ENCODE measurements at regions not wholly inside any gene's neighbourhood (a gene's known extent, or its start where the extent isn't known, plus 50 kb on each side); places are given as distances from the start of the nearest gene placed in this dataset.

DNA sequence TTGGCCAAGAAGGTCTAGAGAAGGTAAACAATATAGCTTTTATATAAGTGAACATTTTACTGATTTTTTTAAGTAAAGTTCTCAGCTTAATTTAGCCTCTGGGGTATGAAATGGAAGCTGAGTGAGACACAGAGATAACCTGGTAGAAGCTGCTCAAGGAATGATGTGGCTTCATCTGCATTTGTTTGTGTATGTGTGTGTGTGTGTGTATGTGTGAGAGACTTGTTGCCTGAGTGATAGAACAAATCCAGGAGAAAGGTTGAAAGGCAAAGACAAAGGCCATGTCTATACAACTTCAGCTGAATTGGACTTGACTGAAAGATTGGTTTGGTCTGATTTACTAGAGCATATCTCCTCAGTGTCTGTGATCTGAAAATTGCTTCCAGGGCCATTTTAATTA lies 63.6 kb downstream of the PCDH7 start:
- no peak for DNase-seq

DNA sequence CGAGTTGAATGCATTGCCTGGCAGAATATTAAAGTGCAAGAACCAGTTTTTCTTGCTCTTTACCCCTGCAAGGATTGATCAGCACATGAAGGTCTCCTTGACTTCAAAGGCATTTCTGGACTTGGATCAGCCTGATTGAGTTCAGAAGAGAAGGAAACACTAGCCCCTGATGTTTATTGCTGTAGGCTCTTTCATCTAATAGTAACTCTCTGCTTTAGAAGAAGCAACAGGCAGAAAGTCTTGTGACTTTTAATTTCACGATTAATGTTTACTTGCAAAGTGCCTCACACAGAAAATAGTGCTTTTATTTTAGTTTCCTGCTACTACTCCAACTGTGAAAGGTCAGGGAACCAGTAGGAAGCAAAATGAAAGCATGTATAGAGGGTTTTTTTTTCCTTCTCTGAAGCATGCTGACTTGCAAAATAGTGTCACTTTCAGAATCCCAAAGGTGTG lies 69.1 kb downstream of the PCDH7 start:
- DNase-seq, result no peak

DNA sequence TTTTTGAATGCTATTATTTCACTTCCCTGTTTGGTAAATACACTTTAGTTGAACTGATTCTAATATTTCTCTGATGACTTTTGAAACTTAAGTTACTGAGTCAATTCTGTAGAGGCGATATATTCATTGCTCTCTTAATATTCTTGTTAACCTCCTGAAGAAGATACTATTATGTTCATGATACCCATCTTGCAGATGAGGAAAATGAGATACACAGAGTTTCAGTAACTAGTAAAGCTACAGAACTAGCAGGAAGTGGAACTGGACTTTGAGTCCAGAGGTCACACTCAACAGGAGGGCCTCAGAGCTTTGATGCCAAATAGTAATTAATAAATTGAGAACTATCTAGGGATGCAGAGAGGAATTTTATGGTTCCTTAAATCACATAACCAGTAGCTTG lies 70.0 kb downstream of the PCDH7 start:
- DNase-seq, result no peak

- no peak for DNase-seq
Measured at GRCh38 chr4:30790998-30791397, 70.8 kb downstream of the PCDH7 start.

DNA sequence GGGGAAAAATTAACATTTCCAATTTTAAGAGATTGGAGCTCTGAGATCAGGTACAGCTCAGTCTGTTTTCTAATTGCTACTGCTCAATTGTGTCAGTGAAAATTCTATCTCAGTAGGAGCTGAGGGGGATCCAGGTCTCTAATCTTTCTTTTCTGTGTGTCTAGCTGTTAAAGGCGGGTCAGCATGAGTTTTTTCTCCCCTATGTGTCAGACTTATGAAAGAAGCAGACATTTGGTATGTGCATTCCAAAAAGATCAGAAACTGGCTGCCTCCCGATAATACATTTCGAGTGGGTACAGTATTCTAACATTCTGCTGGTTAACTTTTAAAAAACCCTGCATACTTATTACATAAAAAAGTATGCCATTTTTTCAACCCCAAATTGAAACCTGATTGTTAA lies 72.4 kb downstream of the PCDH7 start:
- no peak for DNase-seq

- no peak for DNase-seq
Measured at GRCh38 chr4:30801876-30802275, 81.7 kb downstream of the PCDH7 start.

DNA sequence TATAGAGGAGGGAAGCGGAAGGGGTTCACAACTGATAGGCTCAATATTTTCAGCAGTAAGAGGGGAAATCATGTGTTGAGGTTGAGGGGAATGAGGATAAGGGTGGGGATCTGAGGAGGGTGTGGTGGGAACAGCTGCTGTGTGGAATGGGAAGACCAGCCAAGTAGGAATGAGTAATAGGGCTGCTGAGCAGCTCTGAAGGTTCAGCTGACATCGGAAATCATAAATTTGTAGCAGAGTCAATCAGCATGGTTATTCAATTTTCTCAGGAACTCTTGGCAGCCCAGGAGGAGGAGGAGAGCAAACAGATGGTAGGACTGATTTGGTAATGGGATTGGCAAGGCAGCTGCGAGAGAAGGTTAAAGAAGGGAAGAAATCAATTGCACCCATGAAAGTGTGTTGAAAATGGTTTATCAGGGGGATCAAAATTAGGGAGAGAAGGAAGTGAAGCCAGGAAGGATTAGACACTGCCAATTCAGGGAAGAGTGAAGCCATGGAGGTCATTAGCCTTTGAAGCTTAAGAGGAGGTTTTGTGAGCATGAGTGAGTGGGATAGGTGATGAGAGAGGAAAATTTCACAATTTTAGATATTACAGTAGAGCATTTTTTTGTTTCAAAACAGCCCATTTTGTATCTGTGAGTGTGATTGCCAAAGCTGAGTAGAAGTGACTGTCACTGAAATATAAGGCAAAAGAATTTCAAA lies 82.6 kb downstream of the PCDH7 start:
- DNase-seq, result peak; percentile 78

GRCh38 chr4:30808276-30808675 lies 88.1 kb downstream of the PCDH7 start:
- DNase-seq, result no peak

- no peak for DNase-seq
Measured at GRCh38 chr4:30811296-30811695, 91.1 kb downstream of the PCDH7 start.

DNA sequence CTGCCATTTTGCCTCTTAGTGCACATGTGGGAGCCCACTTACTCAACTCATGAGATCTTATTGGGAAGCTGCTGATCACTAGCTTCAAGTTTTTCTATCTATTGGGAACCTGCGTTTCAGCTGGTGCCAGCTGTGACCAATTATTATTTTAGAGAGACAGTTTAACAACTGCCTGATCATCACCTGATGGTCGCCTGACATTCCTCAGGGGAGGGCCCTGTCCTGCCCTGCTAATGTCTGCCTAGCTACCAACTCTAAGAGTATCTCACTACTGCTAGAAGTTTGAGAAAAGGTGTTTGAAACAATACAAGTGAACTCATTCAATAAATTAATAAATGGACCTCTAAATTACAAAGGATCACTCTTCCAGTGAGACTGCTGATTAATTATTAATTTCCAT lies 95.5 kb downstream of the PCDH7 start:
- no peak for DNase-seq

DNA sequence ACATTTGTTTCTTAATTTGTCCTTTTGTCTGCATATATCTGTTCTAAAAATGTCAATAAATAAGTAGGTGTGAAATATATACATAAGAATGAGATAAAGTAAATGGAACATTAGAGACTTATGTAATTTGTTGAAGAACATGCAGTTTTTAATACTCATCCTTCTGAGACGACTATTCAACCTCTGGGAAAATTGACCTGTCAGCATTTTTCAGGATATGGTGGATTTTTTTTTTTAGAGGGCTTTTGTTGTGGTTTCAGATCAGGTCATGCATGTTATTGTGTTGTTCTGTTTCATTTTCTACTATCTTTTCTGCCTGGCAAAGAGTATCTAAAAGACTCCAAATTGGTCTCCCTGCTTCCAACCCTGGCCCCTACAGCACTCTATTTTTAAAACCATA lies 97.3 kb downstream of the PCDH7 start:
- DNase-seq, result no peak

DNA sequence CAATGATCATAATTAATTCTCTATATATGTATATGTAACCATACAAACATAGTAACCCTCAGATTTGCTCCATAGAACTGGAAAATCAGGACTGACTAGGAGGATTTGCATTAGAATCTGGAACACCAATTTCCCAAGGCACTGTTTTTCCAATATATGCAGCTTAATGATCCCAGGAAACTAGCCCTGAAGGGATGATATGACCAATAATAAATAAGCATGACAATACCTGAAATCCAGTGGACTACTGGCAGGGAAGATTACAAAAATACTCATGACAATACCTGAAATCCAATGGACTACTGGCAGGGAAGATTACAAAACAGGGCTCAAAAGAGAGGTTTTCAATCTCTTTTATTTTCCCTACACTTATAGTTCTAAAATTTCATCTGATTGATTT lies 98.4 kb downstream of the PCDH7 start:
- DNase-seq, result no peak

GRCh38 chr4:30821275-30821674 lies 101.1 kb downstream of the PCDH7 start:
- DNase-seq, result no peak

- DNase-seq, result no peak
Measured at GRCh38 chr4:30821859-30822612, 101.9 kb downstream of the PCDH7 start.

GRCh38 chr4:30822911-30823551 lies 102.9 kb downstream of the PCDH7 start:
- DNase-seq, result no peak

- no peak for DNase-seq
Measured at GRCh38 chr4:30825008-30825770, 105.0 kb downstream of the PCDH7 start.

GRCh38 chr4:30828264-30828926 lies 108.2 kb downstream of the PCDH7 start:
- DNase-seq, result no peak

DNA sequence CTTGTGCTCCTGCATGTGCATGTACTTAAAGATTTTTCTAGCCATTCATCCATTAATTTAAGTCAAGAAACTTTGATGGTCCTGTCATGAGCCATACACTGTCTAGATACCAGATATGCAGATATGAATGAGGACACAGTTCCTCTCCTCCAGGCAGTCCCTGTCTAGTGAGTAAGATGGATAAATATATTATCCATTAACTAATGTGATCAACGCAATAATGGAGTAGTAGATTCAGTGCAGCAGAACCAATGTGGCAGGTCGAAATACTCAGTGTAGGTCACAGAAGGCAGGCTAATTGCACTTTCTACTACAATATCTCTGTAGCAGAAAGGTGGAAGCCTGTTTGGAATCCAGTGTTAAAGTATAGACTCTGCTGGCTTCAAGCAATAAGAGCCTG lies 112.5 kb downstream of the PCDH7 start:
- no peak for DNase-seq

DNA sequence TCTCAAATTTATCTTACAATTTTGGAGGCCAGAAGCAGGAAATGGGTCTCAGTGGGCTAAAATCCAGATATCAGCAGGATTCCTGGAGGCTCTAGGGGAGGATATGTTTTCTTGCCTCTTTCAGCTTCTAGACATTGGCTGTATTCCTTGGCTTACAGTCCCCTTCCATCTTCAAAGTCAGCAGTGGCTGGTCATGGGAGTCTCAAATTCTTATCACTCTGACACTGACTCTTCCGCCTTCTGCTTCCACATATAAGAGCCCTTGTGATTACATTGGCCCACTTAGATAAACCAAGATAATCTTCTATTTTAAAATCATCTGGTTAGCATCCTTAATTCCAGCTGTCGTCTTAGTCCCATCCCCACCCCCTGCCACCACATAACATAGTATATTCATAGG lies 113.0 kb downstream of the PCDH7 start:
- DNase-seq, result no peak

DNA sequence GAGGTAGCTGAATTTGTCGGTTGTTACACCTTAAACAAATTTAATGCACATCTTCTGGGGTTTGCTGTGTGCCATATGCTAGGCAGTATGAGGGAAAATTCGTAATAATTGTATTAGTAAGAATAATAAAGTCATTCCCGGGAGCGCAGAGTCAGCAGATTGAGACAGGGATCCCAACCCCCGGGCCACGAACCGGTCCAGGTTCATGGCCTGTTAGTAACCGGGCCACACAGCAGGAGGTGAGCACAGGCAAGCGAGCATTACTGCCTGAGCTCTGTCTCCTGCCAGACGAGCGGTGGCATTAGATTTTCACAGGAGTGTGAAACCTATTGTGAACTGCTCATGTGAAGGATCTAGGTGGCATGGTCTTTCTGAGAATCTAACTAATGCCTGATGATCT lies 114.9 kb downstream of the PCDH7 start:
- no peak for DNase-seq

DNA sequence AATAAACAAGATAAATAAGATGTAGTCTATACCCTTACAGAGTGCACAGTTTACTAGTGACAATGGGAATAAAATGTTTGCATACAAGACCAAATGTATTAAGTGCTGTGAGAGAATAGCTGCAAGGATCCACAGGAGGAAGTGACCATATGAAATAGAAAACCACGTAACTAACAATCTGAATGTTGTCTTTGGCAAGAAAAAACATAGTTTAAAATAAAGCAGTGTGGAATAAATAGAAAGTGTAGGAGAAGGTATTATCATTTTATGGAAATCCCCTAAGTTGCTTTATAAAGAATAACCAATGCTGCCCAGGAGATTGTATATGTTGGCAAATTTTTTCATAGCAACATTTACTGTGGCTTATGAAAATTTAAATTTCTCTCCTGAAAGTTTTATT lies 116.1 kb downstream of the PCDH7 start:
- no peak for DNase-seq

DNA sequence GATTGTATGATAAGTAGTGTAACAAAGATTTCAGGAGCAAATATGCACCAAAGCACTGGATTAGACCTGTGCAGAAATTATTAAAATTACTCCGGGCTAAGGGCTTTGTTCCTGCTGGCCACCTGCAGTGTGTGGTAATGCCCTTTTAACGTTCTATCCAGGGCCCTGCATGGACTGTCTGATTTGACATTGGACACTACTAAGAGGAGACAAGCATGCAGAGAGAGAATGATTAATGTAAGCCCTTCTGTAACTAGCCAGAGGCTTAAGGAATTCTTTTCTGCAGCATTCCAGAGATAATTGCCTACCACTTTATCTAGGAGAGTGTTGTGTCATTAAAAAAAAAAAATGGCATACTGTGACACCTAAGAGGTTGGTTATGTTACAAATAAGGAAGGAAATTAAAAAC lies 117.0 kb downstream of the PCDH7 start:
- DNase-seq, result no peak

DNA sequence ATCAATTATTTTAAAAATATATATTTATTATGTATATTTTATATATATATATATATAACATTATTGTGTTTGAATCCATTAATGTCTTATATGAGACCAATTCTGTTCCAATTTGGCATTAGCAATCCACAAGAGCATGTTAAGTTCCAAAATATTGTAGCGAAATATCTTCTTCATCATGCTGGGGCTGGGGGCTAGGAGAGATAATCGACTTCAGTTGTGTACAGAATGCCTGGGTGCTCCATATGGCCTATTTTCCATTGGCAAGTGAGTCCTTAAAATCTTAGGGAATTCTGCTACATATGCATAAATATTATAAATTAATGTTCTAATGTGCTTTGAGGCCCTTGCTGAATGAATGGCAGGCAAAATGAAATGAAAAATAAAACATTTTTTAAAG lies 117.7 kb downstream of the PCDH7 start:
- no peak for DNase-seq

Data from right hindlimb (tissue), 1 donor.